OCI-LY7 (cell line): ENCODE measurements at regions not wholly inside any gene's neighbourhood (a gene's known extent, or its start where the extent isn't known, plus 50 kb on each side); places are given as distances from the start of the nearest gene placed in this dataset.

ENCODE experiments used
- CTCF ChIP-seq: fragments of 200-600 bp; sonication (generic); conservative IDR thresholded peaks from 2 replicates; pipeline ENCODE4 v1.5.1; 2014; ENCODE audit warnings: mild to moderate bottlenecking, antibody characterized with exemption, low read length, moderate library complexity, mixed read lengths
- EZH2phosphoT487 ChIP-seq: fragments of 200-600 bp; sonication (generic); IDR thresholded peaks from 2 replicates; pipeline ENCODE4 v1.6.1; 2018; ENCODE audit warnings: low read depth, borderline replicate concordance, mild to moderate bottlenecking, mixed run types, antibody characterized with exemption, low read length, moderate library complexity, mixed read lengths

GRCh38 chr10:30774261-30774660, 144.7 kb upstream of the LYZL2 start:
- TF ChIP-seq CTCF (no peak), EZH2phosphoT487 (no peak)
